ENCODE measurements at regions not wholly inside any gene's neighbourhood (a gene's known extent, or its start where the extent isn't known, plus 50 kb on each side); places are given as distances from the start of the nearest gene placed in this dataset.
"Not testable (repeated sequence)": the region's sequence is repeated elsewhere in the genome, so short reads cannot be mapped to it uniquely, and the experiment has no call there.

DNA sequence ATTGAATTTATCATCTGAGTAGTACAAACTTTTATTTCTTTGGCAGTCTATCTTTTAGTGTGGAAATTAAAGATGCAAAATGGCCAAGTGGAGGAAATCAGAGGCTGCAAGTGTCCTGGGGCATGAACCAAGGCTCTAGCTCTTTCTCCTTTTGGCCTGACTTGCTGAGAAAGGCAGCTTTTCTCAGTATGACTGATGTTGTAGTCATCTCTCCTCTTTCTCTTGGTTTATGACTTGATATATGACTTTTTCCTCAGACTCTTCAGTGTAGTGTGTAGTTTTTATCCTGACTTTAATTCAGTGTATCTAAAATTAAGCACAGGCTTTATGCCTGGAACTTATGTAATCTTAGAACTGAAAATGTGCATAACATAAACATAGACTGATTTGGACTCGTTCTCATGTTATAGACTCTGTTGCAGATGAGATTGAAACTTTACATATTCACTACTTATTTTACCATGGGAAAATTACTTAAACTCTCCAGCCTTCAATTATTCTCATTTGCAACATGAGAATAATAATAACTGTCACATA lies 65.7 kb downstream of the SLITRK5 start:
- intact Hi-C loops (cut with micrococcal nuclease): no loop called here

GRCh38 chr13:87754097-87754496 lies 82.9 kb downstream of the SLITRK5 start:
- intact Hi-C loops (cut with micrococcal nuclease): no loop called here

GRCh38 chr13:87769445-87769844 lies 98.3 kb downstream of the SLITRK5 start:
- intact Hi-C loops (cut with micrococcal nuclease): no loop called here

- intact Hi-C loops (cut with micrococcal nuclease): no loop called here
Measured at GRCh38 chr13:87777387-87777786, 106.2 kb downstream of the SLITRK5 start.

GRCh38 chr13:87778128-87778527 lies 107.0 kb downstream of the SLITRK5 start:
- intact Hi-C loops (cut with micrococcal nuclease): no loop called here

- intact Hi-C loops (cut with micrococcal nuclease): no loop called here
Measured at GRCh38 chr13:87779426-87779825, 108.3 kb downstream of the SLITRK5 start.

DNA sequence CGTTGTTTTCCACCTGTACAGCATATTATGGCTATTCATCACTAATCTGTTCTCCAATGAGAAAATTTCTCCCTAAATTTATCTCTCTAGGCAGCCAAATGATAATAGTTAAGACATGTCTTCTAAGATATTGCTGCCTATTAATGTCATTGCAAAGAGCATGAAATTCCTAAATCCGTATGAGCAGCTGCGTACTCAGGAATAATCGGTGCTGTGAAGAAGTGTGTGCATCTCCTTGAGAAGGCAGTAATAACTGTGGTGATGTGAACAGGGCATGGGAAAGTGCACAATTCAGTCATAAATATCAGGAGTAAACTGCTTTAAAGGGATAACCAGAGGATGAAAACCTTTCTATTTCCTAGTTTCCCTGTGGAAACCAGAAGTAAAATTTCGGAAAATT lies 112.2 kb downstream of the SLITRK5 start:
- intact Hi-C loops (cut with micrococcal nuclease): no loop called here

DNA sequence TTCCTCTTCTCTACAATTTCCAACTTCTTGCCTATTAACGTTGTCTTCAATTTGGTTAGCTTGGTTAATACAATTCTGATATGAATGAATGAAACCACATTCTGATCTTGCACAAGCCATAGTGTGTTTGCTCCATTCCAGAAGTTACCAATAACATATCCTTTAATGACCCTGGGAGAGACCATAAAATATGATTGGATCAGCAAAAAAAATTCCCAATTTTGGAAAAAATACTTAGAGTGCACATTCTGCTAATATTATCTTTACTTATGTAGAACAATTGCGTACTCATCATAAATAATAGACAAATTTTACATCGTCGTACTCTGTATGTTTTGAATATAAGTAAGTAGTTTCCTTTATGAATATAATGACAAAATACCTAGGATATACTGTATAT lies 117.2 kb downstream of the SLITRK5 start:
- intact Hi-C loops (cut with micrococcal nuclease): no loop called here

DNA sequence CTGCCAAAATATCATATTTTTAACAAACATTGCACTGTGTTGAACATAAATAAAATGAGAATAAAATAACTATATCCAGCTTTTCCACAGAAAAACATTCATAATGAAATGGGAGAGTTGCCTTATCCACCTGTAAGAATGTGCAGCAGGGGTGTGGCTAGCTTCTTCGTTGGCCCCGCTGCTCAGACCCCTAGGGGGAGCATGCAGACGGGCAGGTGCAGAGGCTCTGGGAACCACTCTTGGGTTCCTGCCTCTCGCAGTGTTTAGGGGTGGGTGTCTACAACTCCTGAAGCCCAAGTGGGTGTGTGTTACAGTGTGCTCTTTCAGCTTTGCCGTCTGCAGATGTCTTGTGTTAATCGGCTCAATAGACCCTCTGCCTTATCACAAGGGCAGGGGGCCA lies 121.7 kb downstream of the SLITRK5 start:
- intact Hi-C loops (cut with micrococcal nuclease): no loop called here

DNA sequence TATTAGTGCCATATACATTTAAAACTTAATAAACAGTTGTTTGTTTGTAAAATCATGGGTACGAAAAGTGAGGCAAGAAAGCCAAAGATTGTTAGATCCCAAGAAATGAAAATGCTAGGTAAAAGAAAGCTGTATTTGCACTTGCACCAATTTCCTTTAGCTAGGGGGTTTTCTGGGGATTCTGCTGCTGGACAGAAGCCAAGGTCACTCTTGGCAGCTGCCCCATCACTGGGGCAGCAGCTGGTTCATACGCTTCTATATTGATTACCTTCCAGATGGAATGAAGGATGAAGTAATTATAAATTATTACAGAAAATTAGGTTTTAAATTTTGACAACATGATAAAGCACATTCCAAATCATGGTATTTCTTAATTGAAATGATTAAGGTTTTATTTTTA lies 127.4 kb downstream of the SLITRK5 start:
- intact Hi-C loops (cut with micrococcal nuclease): no loop called here

- intact Hi-C loops (cut with micrococcal nuclease): no loop called here
Measured at GRCh38 chr13:87810391-87810801, 139.2 kb downstream of the SLITRK5 start.

DNA sequence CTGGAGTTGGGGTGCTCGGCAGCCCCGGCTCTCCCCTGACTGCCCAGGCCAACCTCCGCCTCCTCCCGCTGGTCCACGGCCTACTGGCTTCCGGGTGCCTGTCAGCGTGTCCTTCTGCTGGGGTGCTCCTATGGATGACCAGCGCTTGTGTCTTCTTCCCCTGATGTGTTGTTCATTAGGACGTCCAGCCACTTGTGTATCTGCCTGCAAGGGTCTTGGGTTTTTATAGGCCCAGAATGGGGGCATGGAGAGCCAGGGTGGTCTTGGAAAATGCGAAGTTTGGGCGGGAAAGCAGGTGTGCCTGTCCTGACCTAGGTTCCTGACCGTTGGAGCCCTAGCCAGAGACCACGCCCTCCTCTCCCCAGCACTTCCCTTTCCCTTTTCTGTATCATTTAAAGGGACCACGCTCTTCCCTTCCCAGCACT lies 139.8 kb downstream of the SLITRK5 start:
- intact Hi-C loops (cut with micrococcal nuclease): no loop called here

- intact Hi-C loops (cut with micrococcal nuclease): no loop called here
Measured at GRCh38 chr13:87814403-87814802, 143.2 kb downstream of the SLITRK5 start.

- intact Hi-C loops (cut with micrococcal nuclease): no loop called here
Measured at GRCh38 chr13:87820241-87820640, 149.1 kb downstream of the SLITRK5 start.

- intact Hi-C loops (cut with micrococcal nuclease): no loop called here
Measured at GRCh38 chr13:87821512-87821911, 150.3 kb downstream of the SLITRK5 start.

DNA sequence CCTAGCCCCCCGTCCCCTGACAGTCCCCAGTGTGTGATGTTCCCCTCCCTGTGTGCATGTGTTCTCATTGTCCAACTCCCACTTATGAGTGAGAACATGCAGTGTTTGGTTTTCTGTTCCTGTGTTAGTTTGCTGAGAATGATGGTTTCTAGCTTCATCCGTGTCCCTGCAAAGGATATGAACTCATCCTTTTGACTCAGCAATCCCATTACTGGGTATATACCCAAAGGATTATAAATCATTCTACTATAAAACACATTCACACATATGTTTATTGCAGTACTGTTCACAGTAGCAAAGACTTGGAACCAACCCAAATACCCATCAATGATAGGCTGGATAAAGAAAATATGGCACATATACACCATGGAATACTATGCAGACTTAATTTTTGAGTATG lies 155.1 kb downstream of the SLITRK5 start:
- intact Hi-C loops (cut with micrococcal nuclease): not testable (repeated sequence)

DNA sequence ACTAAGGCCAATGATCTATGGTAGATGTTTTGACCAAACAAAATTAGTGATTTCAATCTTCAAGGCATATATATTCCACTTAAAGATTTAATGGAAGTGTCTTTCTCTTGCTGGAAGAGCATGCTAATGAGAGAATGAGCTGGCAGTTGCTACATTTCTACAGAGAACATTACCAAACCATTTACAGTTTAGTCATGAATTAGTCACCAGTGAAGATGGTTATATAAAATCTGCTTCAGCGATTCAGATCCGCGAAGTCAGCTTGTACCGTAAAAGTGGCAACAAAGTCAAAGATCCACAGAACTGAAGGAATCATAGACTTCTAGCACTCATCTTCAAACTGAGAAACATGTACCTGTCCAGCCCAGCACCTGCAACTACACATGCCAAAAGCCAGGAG lies 156.3 kb downstream of the SLITRK5 start:
- intact Hi-C loops (cut with micrococcal nuclease): no loop called here

DNA sequence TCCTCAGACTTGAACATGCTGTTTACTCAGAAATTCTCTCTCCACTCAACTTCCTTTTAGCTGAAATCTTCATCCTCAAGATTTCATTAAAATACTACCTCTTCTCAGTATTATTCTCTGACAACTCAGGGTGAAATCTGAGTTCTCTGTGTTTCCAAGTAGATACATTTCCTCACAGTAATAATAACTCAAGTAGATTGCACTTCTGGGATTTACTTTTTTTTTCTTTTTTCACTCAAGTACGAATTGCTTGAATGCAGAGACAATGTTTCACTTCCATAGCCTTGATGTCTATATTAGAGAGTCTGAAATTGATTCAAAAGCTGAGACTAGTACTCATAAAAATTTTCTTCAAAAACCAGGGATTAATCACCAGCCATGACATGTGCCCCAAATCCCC lies 166.4 kb downstream of the SLITRK5 start:
- intact Hi-C loops (cut with micrococcal nuclease): no loop called here

GRCh38 chr13:87837946-87838345 lies 166.8 kb downstream of the SLITRK5 start:
- intact Hi-C loops (cut with micrococcal nuclease): no loop called here

GRCh38 chr13:87851410-87851809 lies 180.2 kb downstream of the SLITRK5 start:
- intact Hi-C loops (cut with micrococcal nuclease): no loop called here

- intact Hi-C loops (cut with micrococcal nuclease): no loop called here
Measured at GRCh38 chr13:87855553-87855952, 184.4 kb downstream of the SLITRK5 start.

DNA sequence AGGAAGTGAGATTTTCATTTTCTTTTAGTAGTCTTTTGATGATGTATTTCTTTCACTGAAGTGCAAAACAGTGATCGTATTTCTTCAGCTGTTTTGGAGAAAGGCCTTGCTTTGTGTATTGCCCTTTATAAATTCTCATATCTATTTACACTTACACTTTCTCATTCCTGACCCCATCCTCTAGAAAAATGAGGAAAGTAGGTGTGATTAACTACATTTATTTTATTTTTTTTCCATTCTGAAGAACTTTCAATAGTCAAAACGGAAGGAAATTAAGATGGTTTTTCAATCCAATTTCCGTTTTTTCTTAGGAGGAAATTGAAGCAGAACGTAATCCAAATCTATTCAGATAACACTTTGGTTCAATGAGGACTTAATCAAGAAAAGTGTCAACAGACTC lies 188.1 kb downstream of the SLITRK5 start:
- intact Hi-C loops (cut with micrococcal nuclease): no loop called here

DNA sequence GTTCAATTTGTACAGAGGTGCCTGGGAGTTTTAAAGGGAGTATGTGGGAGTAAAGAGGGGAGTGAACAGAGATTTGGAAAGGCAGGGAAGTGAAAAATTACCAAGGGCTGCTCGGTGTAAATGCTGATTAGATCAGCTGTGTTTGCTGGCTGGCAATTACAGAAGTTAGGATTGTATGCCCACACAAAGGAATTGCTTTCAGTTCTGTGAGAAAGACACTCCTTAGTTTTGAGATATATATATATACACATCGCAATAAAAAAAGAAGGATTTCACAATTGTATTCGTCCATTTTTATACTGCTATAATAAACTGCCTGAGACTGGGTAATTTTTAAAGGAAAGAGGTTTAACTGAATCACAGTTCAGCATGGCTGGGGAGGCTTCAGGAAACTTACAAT lies 196.3 kb downstream of the SLITRK5 start:
- intact Hi-C loops (cut with micrococcal nuclease): no loop called here

DNA sequence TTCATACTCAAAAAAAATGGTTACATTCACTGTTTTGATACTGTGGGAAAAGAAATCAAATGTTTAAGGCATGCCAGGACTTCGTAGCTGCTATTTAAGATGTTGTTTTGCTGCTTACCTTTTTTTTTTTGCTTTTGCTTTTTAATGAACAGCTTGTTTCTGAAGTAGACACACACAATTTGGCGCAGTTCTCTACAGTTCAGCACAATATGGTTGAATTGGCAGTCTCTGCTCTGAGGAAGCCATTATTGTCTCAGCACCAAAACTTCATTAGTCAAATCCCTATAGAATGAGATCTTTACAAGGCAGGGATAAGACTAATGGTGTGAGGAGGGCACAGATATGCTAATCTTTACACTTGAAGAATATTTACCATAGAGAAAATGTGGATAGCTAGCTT lies 197.6 kb downstream of the SLITRK5 start:
- intact Hi-C loops (cut with micrococcal nuclease): no loop called here
